IPS-20b (cell line): ENCODE measurements at regions not wholly inside any gene's neighbourhood (a gene's known extent, or its start where the extent isn't known, plus 50 kb on each side); places are given as distances from the start of the nearest gene placed in this dataset.

ENCODE experiments used
- H3K27ac ChIP-seq: one replicate; pipeline ENCODE4 v1.5.1; 2013; ENCODE audit warnings: low read length
- H3K27me3 ChIP-seq: 2 replicates; pipeline ENCODE4 v1.6.1; 2013; ENCODE audit warnings: mild to moderate bottlenecking, low read length, inconsistent platforms; ENCODE audit not compliant: insufficient read depth
- H3K36me3 ChIP-seq: 2 replicates; pipeline ENCODE4 v1.6.1; 2013; ENCODE audit warnings: low read depth, mild to moderate bottlenecking, inconsistent platforms, low read length, moderate library complexity; ENCODE audit not compliant: insufficient read depth
- H3K4me1 ChIP-seq: 2 replicates; pipeline ENCODE4 v1.6.1; 2013; ENCODE audit warnings: mild to moderate bottlenecking, control low read depth, inconsistent platforms, low read length, moderate library complexity; ENCODE audit not compliant: insufficient read depth
- H3K4me3 ChIP-seq: 2 replicates; pipeline ENCODE4 v1.5.1; 2013; ENCODE audit warnings: mild to moderate bottlenecking, low read length, inconsistent platforms
- H3K9ac ChIP-seq: 2 replicates; pipeline ENCODE4 v1.6.1; 2013; ENCODE audit warnings: low read depth, mild to moderate bottlenecking, inconsistent platforms, low read length, moderate library complexity
- H3K9me3 ChIP-seq: 2 replicates; pipeline ENCODE4 v1.6.1; 2013; ENCODE audit warnings: mild to moderate bottlenecking, low read depth, low read length, inconsistent platforms; ENCODE audit not compliant: insufficient read depth

GRCh38 chr10:44776181-44776580, 135.0 kb upstream of the TMEM72 start:
- Histone ChIP-seq H3K4me1 (no peaks in the 10 kb centered on the region), H3K27me3 (no peaks in the 10 kb centered on the region), H3K36me3 (no peaks in the 10 kb centered on the region), H3K9me3 (no peaks in the 10 kb centered on the region), H3K4me3 (no peak overlapping the region), H3K27ac (no peak overlapping the region), H3K9ac (no peak overlapping the region)

- H3K27me3 ChIP-seq: no peaks in the 10 kb centered on the region
- H3K27ac ChIP-seq: no peak overlapping the region
- H3K4me3 ChIP-seq: no peak overlapping the region
- no peaks in the 10 kb centered on the region for H3K9me3 ChIP-seq
- H3K4me1 ChIP-seq: no peaks in the 10 kb centered on the region
- no peak overlapping the region for H3K9ac ChIP-seq
- no peaks in the 10 kb centered on the region for H3K36me3 ChIP-seq
These were observed 131.6 kb upstream of the TMEM72 start for GRCh38 chr10:44779511-44779910.

- Histone ChIP-seq H3K9me3 (no peaks in the 10 kb centered on the region), H3K4me1 (no peaks in the 10 kb centered on the region), H3K36me3 (no peaks in the 10 kb centered on the region), H3K4me3 (no peak overlapping the region), H3K9ac (no peak overlapping the region), H3K27ac (no peak overlapping the region), H3K27me3 (no peaks in the 10 kb centered on the region)
These were observed 130.7 kb upstream of the TMEM72 start for GRCh38 chr10:44780426-44780825.

GRCh38 chr10:44781131-44781530, 130.0 kb upstream of the TMEM72 start:
- Histone ChIP-seq H3K27ac (no peak overlapping the region), H3K9ac (no peak overlapping the region)

GRCh38 chr10:44786286-44786850, 124.8 kb upstream of the TMEM72 start:
- Histone ChIP-seq H3K27me3 (no peaks in the 10 kb centered on the region), H3K4me1 (no peaks in the 10 kb centered on the region), H3K27ac (no peak overlapping the region), H3K9me3 (no peaks in the 10 kb centered on the region), H3K9ac (no peak overlapping the region), H3K36me3 (no peaks in the 10 kb centered on the region), H3K4me3 (no peak overlapping the region)

More at GRCh38 chr10:44781131-44781530, 130.0 kb upstream of the TMEM72 start:
- Histone ChIP-seq H3K9me3 (no peaks in the 10 kb centered on the region), H3K4me3 (no peak overlapping the region), H3K36me3 (no peaks in the 10 kb centered on the region), H3K27me3 (no peaks in the 10 kb centered on the region), H3K4me1 (no peaks in the 10 kb centered on the region)

GRCh38 chr10:44787480-44788075, 123.6 kb upstream of the TMEM72 start:
- Histone ChIP-seq H3K27me3 (no peaks in the 10 kb centered on the region; the same call in 1 of the 2 replicates), H3K27ac (no peak overlapping the region), H3K9me3 (no peaks in the 10 kb centered on the region), H3K4me1 (no peaks in the 10 kb centered on the region), H3K9ac (no peak overlapping the region), H3K36me3 (no peaks in the 10 kb centered on the region), H3K4me3 (no peak overlapping the region)

GRCh38 chr10:44788147-44789129, 122.7 kb upstream of the TMEM72 start:
- H3K4me3 ChIP-seq: no peak overlapping the region
- no peak overlapping the region for H3K27ac ChIP-seq
- no peaks in the 10 kb centered on the region for H3K9me3 ChIP-seq
- H3K9ac ChIP-seq: no peak overlapping the region
- H3K4me1 ChIP-seq: no peaks in the 10 kb centered on the region
- no peaks in the 10 kb centered on the region; the same call in 1 of the 2 replicates for H3K27me3 ChIP-seq
- no peaks in the 10 kb centered on the region for H3K36me3 ChIP-seq

GRCh38 chr10:44792119-44792775, 118.9 kb upstream of the TMEM72 start:
- no peaks in the 10 kb centered on the region for H3K36me3 ChIP-seq
- no peaks in the 10 kb centered on the region for H3K9me3 ChIP-seq
- H3K9ac ChIP-seq: no peak overlapping the region
- H3K4me1 ChIP-seq: no peaks in the 10 kb centered on the region
- H3K4me3 ChIP-seq: no peak overlapping the region
- no peaks in the 10 kb centered on the region; the same call in 1 of the 2 replicates for H3K27me3 ChIP-seq
- H3K27ac ChIP-seq: no peak overlapping the region

- no peaks in the 10 kb centered on the region for H3K4me1 ChIP-seq
- no peaks in the 10 kb centered on the region for H3K9me3 ChIP-seq
- H3K36me3 ChIP-seq: no peaks in the 10 kb centered on the region
- H3K4me3 ChIP-seq: no peak overlapping the region
- no peak overlapping the region for H3K9ac ChIP-seq
- no peak overlapping the region for H3K27ac ChIP-seq
- no peaks in the 10 kb centered on the region for H3K27me3 ChIP-seq
These were observed 111.2 kb upstream of the TMEM72 start for GRCh38 chr10:44799966-44800365.

GRCh38 chr10:44801383-44802327, 109.5 kb upstream of the TMEM72 start:
- H3K4me3 ChIP-seq: no peak overlapping the region
- H3K9me3 ChIP-seq: no peaks in the 10 kb centered on the region
- H3K27ac ChIP-seq: no peak overlapping the region
- H3K4me1 ChIP-seq: no peaks in the 10 kb centered on the region
- H3K36me3 ChIP-seq: no peaks in the 10 kb centered on the region
- no peak overlapping the region for H3K9ac ChIP-seq
- H3K27me3 ChIP-seq: no peaks in the 10 kb centered on the region

GRCh38 chr10:44803862-44804261, 107.3 kb upstream of the TMEM72 start:
- Histone ChIP-seq H3K9ac (no peak overlapping the region), H3K27me3 (no peaks in the 10 kb centered on the region), H3K4me3 (no peak overlapping the region)

More at GRCh38 chr10:44803862-44804261, 107.3 kb upstream of the TMEM72 start:
- H3K27ac ChIP-seq: no peak overlapping the region
- H3K36me3 ChIP-seq: no peaks in the 10 kb centered on the region
- H3K9me3 ChIP-seq: no peaks in the 10 kb centered on the region
- H3K4me1 ChIP-seq: peaks cover under 1% of the 10 kb centered on the region; the same call in 1 of the 2 replicates
